Inflammatory macrophage treated with lipopolysaccharide for 1 hour (primary cell): ENCODE measurements at regions not wholly inside any gene's neighbourhood (a gene's known extent, or its start where the extent isn't known, plus 50 kb on each side); places are given as distances from the start of the nearest gene placed in this dataset.

Source experiments
- DNase-seq, 2 donors: peaks; one replicate each; pipeline ENCODE4 v3.0.0-alpha.2; 2020 to 2022

- no peak for DNase-seq
Measured at GRCh38 chr2:2681085-2681484, 350.0 kb upstream of the MYT1L start.

GRCh38 chr2:2674831-2675230, 343.8 kb upstream of the MYT1L start:
- no peak for DNase-seq

- no peak for DNase-seq
Measured at GRCh38 chr2:2673406-2673805, 342.3 kb upstream of the MYT1L start.

- DNase-seq = no peak
Measured at GRCh38 chr2:2672249-2672648, 341.2 kb upstream of the MYT1L start.

- DNase-seq = no peak
Measured at GRCh38 chr2:2671826-2672225, 340.8 kb upstream of the MYT1L start.

- no peak for DNase-seq
Measured at GRCh38 chr2:2669316-2669715, 338.2 kb upstream of the MYT1L start.

- DNase-seq = no peak
Measured at GRCh38 chr2:2668681-2669265, 337.7 kb upstream of the MYT1L start.

- DNase-seq = no peak
Measured at GRCh38 chr2:2667690-2668089, 336.6 kb upstream of the MYT1L start.

- DNase-seq = no peak
Measured at GRCh38 chr2:2665834-2666133, 334.7 kb upstream of the MYT1L start.

- DNase-seq = no peak
Measured at GRCh38 chr2:2664989-2665833, 334.1 kb upstream of the MYT1L start.

- no peak for DNase-seq
Measured at GRCh38 chr2:2663401-2664036, 332.4 kb upstream of the MYT1L start.

GRCh38 chr2:2662847-2663356, 331.8 kb upstream of the MYT1L start:
- no peak for DNase-seq

GRCh38 chr2:2662037-2662846, 331.2 kb upstream of the MYT1L start:
- DNase-seq = no peak

GRCh38 chr2:2660789-2661355, 329.8 kb upstream of the MYT1L start:
- DNase-seq = no peak

- DNase-seq = no peak
Measured at GRCh38 chr2:2657121-2657962, 326.3 kb upstream of the MYT1L start.

- no peak for DNase-seq
Measured at GRCh38 chr2:2656115-2657011, 325.3 kb upstream of the MYT1L start.

- DNase-seq = no peak
Measured at GRCh38 chr2:2655453-2656114, 324.5 kb upstream of the MYT1L start.

- no peak for DNase-seq
Measured at GRCh38 chr2:2653231-2653630, 322.2 kb upstream of the MYT1L start.

- no peak for DNase-seq
Measured at GRCh38 chr2:2650608-2651375, 319.7 kb upstream of the MYT1L start.
